ENCODE measurements at regions not wholly inside any gene's neighbourhood (a gene's known extent, or its start where the extent isn't known, plus 50 kb on each side); places are given as distances from the start of the nearest gene placed in this dataset.

DNA sequence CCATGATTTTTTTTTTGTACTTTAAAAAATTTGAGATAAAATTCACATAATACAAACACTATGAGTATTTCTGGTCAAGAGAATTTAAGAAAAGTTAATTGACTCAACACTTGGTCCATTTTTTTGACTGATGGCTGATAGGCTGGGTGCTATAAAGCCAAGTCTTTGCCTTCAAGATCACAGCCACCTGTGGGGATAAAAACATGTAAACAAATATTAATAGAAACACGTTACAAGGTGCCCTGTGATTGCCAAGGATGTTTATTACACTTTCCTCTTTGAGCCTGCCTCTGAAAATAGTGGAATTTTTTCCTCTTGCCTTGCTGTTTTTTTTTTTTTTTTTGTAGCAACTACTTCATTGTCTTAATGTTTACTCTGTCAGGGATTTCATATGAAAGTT is 63.3 kb downstream of the FHIP1A start:
- H3K4me3 ChIP-seq (ENCODE audit: low read depth in 1 of 2, low read length in 2 of 2), result no peak overlapping the region
- no peak overlapping the region for H3K9ac ChIP-seq (ENCODE audit: low read depth, low read length)
- no peak overlapping the region for H2AFZ ChIP-seq (ENCODE audit: low read depth, low read length)
- no peaks in the 10 kb centered on the region for H3K27me3 ChIP-seq (ENCODE audit: insufficient read depth, low read length, poor library complexity)
- DNase-seq (no peak), ATAC-seq (ENCODE audit: insufficient read depth, low read depth) (no peak)
- no peaks in the 10 kb centered on the region for H4K20me1 ChIP-seq (ENCODE audit: insufficient read depth, low read length)
- H3K27ac ChIP-seq (ENCODE audit: low read length), result no peak overlapping the region
- H3K79me2 ChIP-seq (ENCODE audit: insufficient read depth, low read length), result no peaks in the 10 kb centered on the region
- no peaks in the 10 kb centered on the region for H3K4me1 ChIP-seq (ENCODE audit: insufficient read depth, low read length)
- no peak overlapping the region for H3K4me2 ChIP-seq (ENCODE audit: insufficient read depth, low read length)
- no peak for TF ChIP-seq CTCF (IDR thresholded peaks at IDR 0.05; ENCODE audit: borderline replicate concordance, extremely low read depth, low read length, poor library complexity, severe bottlenecking)
- TF ChIP-seq EZH2 (IDR thresholded peaks at IDR 0.05; ENCODE audit: borderline replicate concordance, low read depth, low read length, severe bottlenecking), result no peak
- no peaks in the 10 kb centered on the region for H3K9me3 ChIP-seq (ENCODE audit: insufficient read depth, low read length, severe bottlenecking)
- H3K36me3 ChIP-seq (ENCODE audit: insufficient read depth, low read length), result no peaks in the 10 kb centered on the region

GRCh38 chr4:151472711-151473110 is 63.7 kb downstream of the FHIP1A start:
- H3K4me3 ChIP-seq (ENCODE audit: low read depth in 1 of 2, low read length in 2 of 2), result no peak overlapping the region
- H3K36me3 ChIP-seq (ENCODE audit: insufficient read depth, low read length), result no peaks in the 10 kb centered on the region
- H3K79me2 ChIP-seq (ENCODE audit: insufficient read depth, low read length), result no peaks in the 10 kb centered on the region
- no peaks in the 10 kb centered on the region for H3K4me1 ChIP-seq (ENCODE audit: insufficient read depth, low read length)
- H3K4me2 ChIP-seq (ENCODE audit: insufficient read depth, low read length), result no peak overlapping the region
- H3K27ac ChIP-seq (ENCODE audit: low read length), result no peak overlapping the region
- DNase-seq, result no peak
- no peak for TF ChIP-seq CTCF (IDR thresholded peaks at IDR 0.05; ENCODE audit: borderline replicate concordance, extremely low read depth, low read length, poor library complexity, severe bottlenecking)
- TF ChIP-seq EZH2 (IDR thresholded peaks at IDR 0.05; ENCODE audit: borderline replicate concordance, low read depth, low read length, severe bottlenecking), result no peak
- H4K20me1 ChIP-seq (ENCODE audit: insufficient read depth, low read length), result no peaks in the 10 kb centered on the region
- no peak overlapping the region for H2AFZ ChIP-seq (ENCODE audit: low read depth, low read length)
- H3K9me3 ChIP-seq (ENCODE audit: insufficient read depth, low read length, severe bottlenecking), result no peaks in the 10 kb centered on the region
- no peak overlapping the region for H3K9ac ChIP-seq (ENCODE audit: low read depth, low read length)
- H3K27me3 ChIP-seq (ENCODE audit: insufficient read depth, low read length, poor library complexity), result no peaks in the 10 kb centered on the region
- ATAC-seq (ENCODE audit: insufficient read depth, low read depth), result no peak

DNA sequence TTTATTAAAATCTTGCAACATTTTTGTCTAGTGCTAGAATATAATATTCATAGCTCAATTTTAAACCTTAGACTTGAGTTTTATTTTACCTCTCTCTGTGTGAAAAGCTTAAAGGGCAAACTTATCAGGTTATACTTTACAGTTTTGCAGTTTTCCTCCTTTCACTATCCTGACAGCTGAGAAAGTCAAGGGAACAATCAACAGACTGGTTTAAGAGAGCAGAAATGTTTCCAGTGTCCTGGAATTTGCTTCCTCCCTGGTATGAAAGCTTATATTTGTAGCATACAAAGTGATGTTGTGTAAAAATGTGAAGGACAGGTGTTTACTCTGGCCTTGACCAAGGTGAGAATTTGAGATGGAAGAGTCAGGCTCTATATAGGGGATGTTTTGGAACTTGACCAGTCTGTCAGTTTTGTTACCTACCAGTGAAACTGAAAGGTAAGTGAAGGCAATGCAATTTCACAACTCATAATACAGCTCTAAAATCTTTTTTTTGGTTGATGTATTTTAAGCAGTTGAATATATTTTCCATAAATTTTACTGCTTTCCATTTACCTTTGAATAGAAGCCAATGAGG is 64.6 kb downstream of the FHIP1A start:
- no peak overlapping the region for H3K4me3 ChIP-seq (ENCODE audit: low read depth in 1 of 2, low read length in 2 of 2)
- no peaks in the 10 kb centered on the region for H3K79me2 ChIP-seq (ENCODE audit: insufficient read depth, low read length)
- no peak overlapping the region for H3K27ac ChIP-seq (ENCODE audit: low read length)
- H4K20me1 ChIP-seq (ENCODE audit: insufficient read depth, low read length), result no peaks in the 10 kb centered on the region
- no peak for DNase-seq
- H3K4me1 ChIP-seq (ENCODE audit: insufficient read depth, low read length), result no peaks in the 10 kb centered on the region
- H2AFZ ChIP-seq (ENCODE audit: low read depth, low read length), result no peak overlapping the region
- no peak for ATAC-seq (ENCODE audit: insufficient read depth, low read depth)
- H3K9me3 ChIP-seq (ENCODE audit: insufficient read depth, low read length, severe bottlenecking), result no peaks in the 10 kb centered on the region
- H3K9ac ChIP-seq (ENCODE audit: low read depth, low read length), result no peak overlapping the region
- H3K36me3 ChIP-seq (ENCODE audit: insufficient read depth, low read length), result no peaks in the 10 kb centered on the region
- H3K27me3 ChIP-seq (ENCODE audit: insufficient read depth, low read length, poor library complexity), result no peaks in the 10 kb centered on the region
- no peak overlapping the region for H3K4me2 ChIP-seq (ENCODE audit: insufficient read depth, low read length)
- no peak for TF ChIP-seq EZH2 (IDR thresholded peaks at IDR 0.05; ENCODE audit: borderline replicate concordance, low read depth, low read length, severe bottlenecking)
- TF ChIP-seq CTCF (IDR thresholded peaks at IDR 0.05; ENCODE audit: borderline replicate concordance, extremely low read depth, low read length, poor library complexity, severe bottlenecking), result no peak
